ENCODE measurements at regions not wholly inside any gene's neighbourhood (a gene's known extent, or its start where the extent isn't known, plus 50 kb on each side); places are given as distances from the start of the nearest gene placed in this dataset.

DNA sequence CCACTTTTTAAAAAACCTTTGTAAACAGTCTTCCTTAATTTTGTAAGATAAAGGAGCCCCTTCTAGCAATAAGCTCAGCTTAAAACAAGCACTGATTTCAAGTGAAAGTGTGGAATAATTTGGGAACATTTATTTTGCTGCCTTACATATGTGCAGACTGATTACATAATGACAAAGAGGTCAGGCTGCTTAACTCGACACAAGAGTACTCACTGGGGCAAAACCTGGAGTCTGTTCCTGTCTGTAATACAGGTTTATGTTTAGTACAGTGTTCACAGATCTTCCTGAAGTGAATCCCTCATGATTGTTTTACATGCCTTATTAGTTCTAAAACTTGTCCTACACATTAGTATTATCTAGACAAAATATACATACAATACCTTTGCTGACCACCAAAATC lies 609.8 kb downstream of the LMO7 start:
- Histone ChIP-seq H3K23me2 (ENCODE audit: insufficient read length, low read depth, low read length, poor library complexity, severe bottlenecking) (no peaks in the 10 kb centered on the region), H2BK120ac (ENCODE audit: low read depth, low read length, poor library complexity, severe bottlenecking) (no peak overlapping the region), H4K5ac (ENCODE audit: insufficient read length, low read depth, low read length) (no peak overlapping the region), H3K9ac (ENCODE audit: extremely low read depth, insufficient read length, low read length) (no peak overlapping the region), H3K4me1 (ENCODE audit: insufficient read depth, low read length) (no peaks in the 10 kb centered on the region), H2BK5ac (ENCODE audit: insufficient read length, low read length) (no peak overlapping the region), H2AFZ (ENCODE audit: low read length) (no peak overlapping the region), H3K23ac (ENCODE audit: insufficient read length, low read depth, low read length) (no peak overlapping the region), H4K8ac (replicated peaks; ENCODE audit: insufficient read length, low read depth, low read length) (no peak overlapping the region), H2BK20ac (ENCODE audit: low read depth, low read length, poor library complexity, severe bottlenecking) (no peak overlapping the region), H3T11ph (ENCODE audit: low read length) (no peak overlapping the region), H4K91ac (ENCODE audit: insufficient read length, low read depth, low read length) (no peak overlapping the region), H2AK5ac (ENCODE audit: insufficient read length, low read length) (no peak overlapping the region), H3K9me3 (ENCODE audit: control insufficient read depth, low read depth, low read length) (no peaks in the 10 kb centered on the region), H3K79me1 (ENCODE audit: insufficient read depth, low read depth, low read length, poor library complexity, severe bottlenecking) (no peaks in the 10 kb centered on the region), H3K79me2 (ENCODE audit: insufficient read depth, low read length) (no peaks in the 10 kb centered on the region), H3K14ac (ENCODE audit: insufficient read depth, low read length) (no peak overlapping the region), H3K27ac (ENCODE audit: insufficient read length, low read depth, low read length) (no peak overlapping the region), H3K4ac (ENCODE audit: low read depth, low read length) (no peak overlapping the region), H2BK15ac (ENCODE audit: low read depth, low read length) (no peak overlapping the region), H3K56ac (ENCODE audit: insufficient read length, low read depth, low read length) (no peak overlapping the region), H3K4me2 (ENCODE audit: insufficient read depth, insufficient read length, low read length) (no peak overlapping the region), H3K27me3 (ENCODE audit: insufficient read depth, low read length) (no peaks in the 10 kb centered on the region), H4K20me1 (ENCODE audit: control insufficient read depth, insufficient read depth, insufficient read length) (no peaks in the 10 kb centered on the region), H3K18ac (ENCODE audit: insufficient read length, low read depth, low read length) (no peak overlapping the region), H2BK12ac (ENCODE audit: insufficient read length, low read depth, low read length) (no peak overlapping the region)
- peaks cover 0 to 4% (median 4%) of the 10 kb centered on the region in 3 experiments; a peak in 3 of 7 replicates for H3K36me3 Mint-ChIP-seq (ENCODE audit: insufficient read depth in 1 of 3, low read depth in 3 of 3)
- no peak overlapping the region for H3K27ac Mint-ChIP-seq
- whole genome bisulfite sequencing (ENCODE audit: extremely low coverage, insufficient read length, low lambda C conversion rate): no CpG with 5 or more reads among the region's 1 CpG
- TF ChIP-seq, protein P1, sequence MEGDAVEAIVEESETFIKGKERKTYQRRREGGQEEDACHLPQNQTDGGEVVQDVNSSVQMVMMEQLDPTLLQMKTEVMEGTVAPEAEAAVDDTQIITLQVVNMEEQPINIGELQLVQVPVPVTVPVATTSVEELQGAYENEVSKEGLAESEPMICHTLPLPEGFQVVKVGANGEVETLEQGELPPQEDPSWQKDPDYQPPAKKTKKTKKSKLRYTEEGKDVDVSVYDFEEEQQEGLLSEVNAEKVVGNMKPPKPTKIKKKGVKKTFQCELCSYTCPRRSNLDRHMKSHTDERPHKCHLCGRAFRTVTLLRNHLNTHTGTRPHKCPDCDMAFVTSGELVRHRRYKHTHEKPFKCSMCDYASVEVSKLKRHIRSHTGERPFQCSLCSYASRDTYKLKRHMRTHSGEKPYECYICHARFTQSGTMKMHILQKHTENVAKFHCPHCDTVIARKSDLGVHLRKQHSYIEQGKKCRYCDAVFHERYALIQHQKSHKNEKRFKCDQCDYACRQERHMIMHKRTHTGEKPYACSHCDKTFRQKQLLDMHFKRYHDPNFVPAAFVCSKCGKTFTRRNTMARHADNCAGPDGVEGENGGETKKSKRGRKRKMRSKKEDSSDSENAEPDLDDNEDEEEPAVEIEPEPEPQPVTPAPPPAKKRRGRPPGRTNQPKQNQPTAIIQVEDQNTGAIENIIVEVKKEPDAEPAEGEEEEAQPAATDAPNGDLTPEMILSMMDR (conservative IDR thresholded peaks at IDR 0.05): no peak
- no peak overlapping the region for H3K4me3 Mint-ChIP-seq
- H3K4me1 Mint-ChIP-seq: peaks cover 3 to 5% of the 10 kb centered on the region in 2 experiments; a peak in 3 of 4 replicates
- no peak for DNase-seq
- H3K9me3 Mint-ChIP-seq: peaks cover 5 to 10% of the 10 kb centered on the region in 2 experiments; a peak in 3 of 5 replicates
- peaks cover 7% of the 10 kb centered on the region for H3K27me3 Mint-ChIP-seq (ENCODE audit: low read depth)
